GM19372 (cell line): ENCODE measurements at regions not wholly inside any gene's neighbourhood (a gene's known extent, or its start where the extent isn't known, plus 50 kb on each side); places are given as distances from the start of the nearest gene placed in this dataset.

Experiments used
- ATAC-seq: cut with Tn5 transposase; IDR thresholded peaks from one replicate; pipeline ENCODE4 v1.9.1; 2021; ENCODE audit warnings: mild to moderate bottlenecking, low read depth, moderate library complexity; ENCODE audit not compliant: unreplicated experiment

DNA sequence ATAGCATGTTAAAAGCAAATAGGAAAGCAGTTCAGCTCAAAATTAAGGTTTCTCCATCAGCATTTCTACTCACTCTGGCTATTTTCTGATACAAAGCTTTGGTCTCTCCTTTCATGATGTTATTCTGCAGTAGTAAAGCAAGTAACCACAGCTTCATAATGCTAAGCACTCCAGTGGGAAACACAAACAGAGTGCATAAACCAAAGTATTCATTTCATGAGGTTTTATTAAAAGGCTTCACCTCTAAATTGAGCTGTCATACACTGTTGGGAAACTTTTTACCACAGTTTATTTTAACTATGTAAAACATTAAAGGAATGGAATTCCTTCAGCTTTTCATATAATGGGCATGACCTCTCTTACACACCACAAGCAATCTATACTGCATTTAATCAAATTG, 157.9 kb upstream of the LMO3 start:
- no peak for ATAC-seq

DNA sequence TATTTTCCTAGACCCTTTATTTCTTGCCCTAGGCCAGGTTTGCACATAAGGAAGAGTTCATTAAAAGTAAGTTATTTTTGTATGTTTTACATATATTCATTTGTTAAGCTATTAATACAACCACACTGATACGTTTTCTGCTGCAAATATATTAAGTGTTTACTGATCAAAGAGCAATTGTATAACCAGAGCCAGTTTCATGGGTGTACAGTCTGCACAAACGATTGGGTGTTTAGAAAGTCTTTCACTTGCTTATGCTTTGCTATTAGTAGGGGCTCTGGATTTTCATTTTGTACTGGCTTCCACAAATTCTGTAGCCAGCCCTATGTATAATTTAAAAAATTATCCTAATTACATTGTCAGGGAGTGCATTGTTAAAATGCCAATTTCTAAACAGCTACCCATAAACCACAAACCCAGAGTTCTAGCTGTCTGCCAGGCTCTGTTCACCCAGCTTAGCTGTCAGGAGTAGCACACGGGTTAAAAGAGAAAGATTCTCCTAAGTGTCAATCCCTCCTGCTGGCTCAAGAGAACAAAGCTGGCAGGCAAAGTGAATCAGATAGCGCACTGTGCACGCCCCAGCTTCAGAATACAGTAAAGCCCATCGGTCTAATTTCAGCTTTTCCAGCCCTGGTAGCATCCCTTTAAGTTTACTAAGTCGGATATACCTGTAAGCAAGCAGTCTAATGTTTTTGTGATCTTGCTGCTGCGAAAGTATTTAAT, 151.0 kb upstream of the LMO3 start:
- no peak for ATAC-seq

DNA sequence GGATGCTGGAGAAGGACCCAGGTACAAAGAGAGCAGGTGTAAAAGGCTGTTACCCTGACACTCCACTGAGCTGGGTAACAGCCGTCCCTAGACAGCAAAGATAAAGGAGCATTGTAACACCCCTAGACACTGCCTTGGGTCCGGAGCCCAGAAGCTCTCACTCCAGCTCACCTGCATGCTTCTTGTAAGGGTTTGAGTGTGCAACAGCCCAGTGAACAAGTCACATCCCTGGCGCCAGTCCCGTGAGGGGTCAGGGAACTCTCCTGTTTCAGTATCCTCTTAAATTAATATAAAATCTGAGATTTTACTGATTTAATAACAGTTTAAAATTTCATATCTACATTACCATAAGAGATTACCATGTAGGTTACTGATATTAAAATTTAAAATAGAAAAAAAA, 124.8 kb upstream of the LMO3 start:
- no peak for ATAC-seq

DNA sequence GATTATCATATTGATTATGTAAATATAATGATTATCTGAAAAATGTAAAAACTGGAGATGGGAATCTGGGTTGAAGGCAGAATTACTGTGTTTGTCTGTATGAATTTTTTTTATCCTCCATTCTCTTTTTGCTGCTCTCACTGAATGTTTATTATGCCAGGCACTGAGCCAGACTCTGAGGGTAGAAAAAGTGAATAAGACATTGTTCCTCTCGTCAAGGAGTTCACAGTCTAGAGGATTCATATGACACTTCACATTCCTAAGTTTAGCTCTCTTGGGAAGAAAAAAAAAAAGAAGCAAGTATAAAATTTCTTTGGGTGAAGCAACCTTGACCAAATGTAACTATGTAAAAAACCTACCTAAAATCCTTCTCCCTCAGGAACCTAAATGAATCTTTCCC, 120.9 kb upstream of the LMO3 start:
- no peak for ATAC-seq

DNA sequence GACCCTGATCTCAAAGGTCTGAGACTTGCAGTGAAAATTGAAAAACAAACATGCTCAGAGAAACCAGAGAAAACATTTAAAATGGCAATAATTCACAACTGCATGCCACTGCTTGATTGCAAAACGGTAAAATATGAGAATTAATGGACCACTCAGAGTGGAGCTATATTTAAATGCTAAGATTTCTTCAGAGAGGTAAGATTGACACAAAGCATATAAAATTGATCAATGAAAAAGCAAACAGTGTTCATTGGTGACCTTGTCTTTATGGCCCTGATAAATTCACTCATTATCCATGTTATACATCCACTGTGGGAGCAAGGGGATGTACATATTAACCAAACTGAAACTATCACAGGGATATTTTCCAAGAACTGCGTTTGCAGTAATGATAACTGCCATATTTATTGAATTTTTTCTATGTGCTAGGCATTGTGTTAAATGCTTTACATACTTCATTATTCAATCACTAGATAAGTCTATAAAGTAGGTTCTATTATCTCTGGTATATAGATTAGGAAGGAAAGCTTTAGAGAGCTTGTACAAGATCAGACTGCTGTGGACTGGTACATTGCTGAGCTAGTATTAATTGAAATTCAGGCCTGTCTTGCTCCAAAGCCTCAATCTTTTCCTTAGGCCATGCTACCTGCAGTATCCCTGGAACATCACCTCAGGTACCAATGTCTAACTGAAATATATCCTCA, 113.9 kb upstream of the LMO3 start:
- no peak for ATAC-seq

DNA sequence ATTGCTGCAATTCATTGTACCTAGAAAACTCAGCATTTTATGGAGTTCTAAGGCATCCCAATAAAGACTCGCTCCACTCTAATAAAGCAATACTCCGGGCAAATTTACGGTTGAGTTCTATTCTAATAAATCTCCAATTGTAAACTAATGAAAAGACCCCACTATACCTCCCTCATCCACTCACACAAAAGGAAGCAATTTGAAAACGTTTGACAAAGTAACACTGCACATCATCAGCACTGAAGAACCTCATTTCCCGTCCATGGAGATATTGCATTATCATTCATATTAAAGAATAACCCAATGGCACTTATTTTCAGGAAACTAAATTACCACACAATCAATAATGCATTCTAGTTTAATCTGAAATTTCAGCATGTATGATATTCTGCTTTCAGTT, 111.0 kb upstream of the LMO3 start:
- ATAC-seq: no peak

DNA sequence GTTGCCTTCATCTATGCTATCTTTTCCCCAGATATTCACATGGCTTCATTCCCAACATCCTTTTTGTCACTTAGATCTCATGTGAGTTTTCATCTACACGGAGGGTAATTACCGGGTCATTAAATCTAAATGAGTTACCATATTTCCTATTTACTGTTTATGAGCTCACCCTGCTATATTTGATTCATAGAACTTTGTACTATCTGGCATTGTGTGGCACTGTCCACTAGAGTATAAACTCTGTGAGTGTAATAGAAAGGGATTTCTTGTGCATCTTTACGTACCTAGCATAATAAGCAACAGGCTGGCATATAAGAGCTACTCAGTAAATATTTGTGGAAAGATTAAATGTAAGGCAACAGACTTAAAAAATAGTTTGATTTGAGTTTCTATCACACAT, 86.1 kb upstream of the LMO3 start:
- ATAC-seq: no peak

DNA sequence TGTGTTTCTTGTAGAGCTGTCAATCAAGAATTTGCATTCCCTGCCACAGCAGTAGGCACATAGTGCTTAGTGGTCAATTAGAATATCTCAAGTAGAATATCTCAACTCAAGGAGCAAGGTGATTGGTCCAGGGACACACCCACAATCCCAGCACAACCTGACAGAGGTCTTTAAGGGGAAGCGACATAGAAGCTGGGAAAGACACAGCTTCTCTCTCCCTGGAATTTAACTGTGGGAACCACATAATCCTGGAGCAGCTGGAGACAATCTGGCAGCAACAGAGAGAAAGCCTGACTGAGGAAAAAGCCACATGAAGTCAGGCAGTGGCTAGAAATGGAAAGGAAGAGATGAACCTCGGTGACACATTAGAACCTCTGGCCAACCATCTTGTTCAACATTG, 85.7 kb upstream of the LMO3 start:
- ATAC-seq: no peak

DNA sequence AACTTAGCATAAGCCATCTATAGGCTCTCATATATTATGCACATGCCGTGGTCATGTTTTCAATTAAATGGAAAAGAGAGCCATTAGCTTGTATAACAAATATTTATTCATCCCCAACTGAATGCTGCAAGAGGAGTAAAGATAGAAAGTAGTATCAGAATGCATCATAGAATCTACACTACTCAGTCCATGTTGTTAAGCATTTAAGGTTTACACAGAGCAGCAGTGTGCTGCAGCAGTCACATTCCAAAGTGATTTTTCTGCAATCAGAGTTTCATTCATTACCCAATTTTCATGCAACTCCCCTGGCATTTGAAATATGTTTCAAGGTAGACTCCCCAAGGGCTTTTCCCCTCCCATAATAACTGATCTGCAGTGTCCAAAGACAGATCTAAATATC, 82.2 kb upstream of the LMO3 start:
- no peak for ATAC-seq

DNA sequence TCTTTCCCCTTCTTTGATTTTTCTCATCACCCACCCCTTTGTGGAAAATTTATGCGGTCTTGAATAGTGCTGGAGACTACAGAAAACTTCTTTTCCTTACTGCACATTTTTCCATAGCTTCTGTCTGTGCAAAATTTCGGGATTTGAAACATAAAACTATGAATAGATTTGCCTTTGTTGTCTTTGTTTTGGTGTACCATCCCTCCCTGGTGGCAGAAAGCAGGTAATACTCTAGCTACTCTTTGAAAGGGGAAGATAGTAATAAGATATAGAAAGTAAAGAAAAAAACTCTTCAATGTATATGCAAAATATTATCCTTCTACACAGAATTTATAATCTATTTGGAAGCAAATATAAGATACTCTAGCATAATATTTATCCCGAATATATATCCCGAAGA, 79.1 kb upstream of the LMO3 start:
- no peak for ATAC-seq

DNA sequence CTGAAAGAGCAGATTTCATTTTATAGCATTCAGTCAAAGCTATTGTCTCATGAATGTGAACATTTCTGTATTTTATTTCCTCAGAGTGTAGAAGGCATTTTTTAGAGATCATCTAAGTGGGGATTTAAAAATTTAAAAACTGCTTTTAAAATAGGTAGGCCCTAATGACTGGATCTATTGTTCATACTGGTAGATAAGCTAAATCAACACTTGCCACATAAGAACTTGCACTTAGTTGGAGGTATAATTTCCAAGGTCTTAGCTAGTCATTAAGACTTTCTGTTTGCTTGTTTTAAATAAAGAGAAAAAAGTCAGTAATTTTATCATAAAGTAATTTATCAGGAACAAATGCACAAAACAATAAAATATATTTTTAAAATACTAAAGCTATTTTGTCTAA, 75.2 kb upstream of the LMO3 start:
- ATAC-seq: no peak

DNA sequence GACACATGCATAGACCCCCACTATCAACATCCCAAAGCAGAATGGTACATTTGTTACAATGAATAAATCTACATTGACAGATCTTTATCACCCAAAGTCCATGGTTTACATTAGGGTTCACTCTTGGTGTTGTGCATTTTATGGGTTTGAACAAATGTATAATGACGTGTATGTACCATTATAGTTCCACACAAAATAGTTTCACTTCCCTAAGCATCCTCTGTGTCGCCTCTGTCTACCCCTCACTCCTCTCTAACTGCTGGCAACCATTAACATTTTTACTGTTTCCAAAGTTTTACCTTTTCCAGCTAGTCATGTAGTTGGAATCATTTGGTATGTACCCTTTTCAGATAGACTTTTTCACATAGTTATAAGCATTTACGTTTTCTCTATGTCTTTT, 69.5 kb upstream of the LMO3 start:
- no peak for ATAC-seq

DNA sequence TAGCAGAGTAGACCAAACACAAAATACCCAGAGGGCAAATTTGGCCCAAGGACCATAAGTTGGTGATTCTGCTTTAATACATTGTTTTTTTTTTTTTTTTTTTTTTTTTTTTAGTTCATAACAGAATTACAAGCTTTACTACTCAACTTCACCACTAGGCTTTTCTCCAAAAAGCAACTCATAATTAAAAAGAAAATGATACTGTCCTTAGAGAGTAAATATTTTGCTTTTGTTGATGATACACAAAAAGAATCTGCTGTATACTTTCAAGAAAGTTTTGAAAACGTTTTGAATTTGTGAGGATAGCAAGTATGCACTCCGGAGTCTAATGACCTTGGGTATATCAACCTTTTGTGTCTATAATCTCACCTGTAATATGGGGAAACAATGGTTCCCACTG, 68.9 kb upstream of the LMO3 start:
- no peak for ATAC-seq

DNA sequence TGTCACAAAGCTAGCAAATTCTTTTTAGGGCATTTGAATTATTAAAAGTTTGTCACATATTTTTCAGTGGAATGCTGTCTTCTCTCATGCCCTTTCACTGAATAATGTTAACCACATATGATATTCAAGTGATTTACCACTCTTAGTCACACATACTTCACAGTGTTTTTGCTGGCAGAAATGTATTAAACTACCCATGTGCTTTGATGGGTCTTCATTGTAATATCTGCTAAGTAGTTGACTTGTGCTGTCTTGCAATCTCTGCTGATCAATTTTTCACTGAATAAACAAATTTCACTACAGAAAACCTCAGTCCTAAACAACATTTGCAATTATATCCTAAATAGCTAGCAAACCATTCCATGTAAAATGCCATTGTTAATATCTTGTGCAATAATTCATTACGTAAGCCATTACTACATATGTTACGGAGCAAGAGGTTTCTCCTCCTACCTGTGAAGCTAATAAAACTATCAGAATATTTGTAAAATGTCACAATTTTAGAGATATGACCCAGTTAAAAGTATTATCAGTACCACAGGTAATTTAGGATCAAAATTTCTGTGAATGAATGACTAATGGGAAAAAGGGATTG, 64.6 kb upstream of the LMO3 start:
- ATAC-seq: no peak

DNA sequence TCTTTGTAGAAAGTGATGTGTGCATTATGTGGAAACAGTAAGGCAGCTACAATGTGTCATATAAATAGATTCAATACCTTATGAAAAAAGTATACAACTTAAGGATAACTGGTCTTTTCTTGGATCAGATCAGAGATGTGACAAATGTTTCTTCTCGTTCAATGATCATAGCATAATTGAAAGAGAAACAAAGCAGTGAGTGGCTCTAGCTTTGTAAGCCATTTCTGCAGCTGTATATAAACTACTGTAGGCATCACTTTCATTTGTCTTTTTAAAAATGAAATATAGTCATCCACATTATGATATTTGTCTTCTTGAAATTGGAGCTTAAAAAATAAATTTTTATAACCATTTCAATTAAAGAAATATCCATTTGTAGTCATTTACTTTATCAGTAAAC, 63.8 kb upstream of the LMO3 start:
- no peak for ATAC-seq

DNA sequence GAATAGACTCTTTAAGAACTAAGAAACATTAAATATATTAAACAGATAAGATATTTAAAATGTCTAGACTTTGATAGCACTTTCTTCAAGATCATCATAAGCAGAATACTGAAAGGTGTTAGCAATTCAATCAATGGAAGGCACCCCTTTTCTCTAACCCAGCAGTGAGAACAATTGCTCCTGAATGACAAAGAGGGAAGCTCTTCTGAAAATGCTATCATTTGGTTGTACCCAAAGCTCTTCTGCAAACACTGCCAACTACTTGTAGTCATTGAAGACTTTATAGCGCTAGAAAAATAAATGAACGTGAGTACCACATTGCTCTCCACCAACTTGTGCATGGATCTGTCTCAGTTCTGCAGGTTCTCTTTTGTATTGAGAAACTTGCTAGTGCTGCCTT, 62.2 kb upstream of the LMO3 start:
- ATAC-seq: no peak

DNA sequence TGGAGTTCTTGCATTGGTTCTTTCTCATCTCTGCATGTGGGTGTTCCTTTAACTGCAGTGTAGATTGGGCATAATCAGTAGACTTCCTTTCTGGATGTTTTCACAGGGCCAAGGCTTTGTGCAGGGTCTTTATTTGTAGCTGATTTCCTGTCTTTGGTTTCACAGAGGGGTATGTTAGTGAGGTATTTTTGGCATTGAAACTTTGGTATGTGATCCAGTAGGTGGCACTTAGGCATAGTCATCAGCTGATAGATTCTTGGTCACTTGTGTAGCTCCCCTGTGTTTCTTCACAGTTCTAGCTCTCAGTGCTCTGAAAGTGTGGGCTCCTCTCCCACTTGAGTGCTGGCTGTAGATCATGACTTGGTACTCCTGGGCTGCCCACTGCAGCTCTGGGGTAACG, 52.7 kb upstream of the LMO3 start:
- no peak for ATAC-seq
